Non-pigmented ciliary epithelial cell (primary cell): ENCODE measurements at regions not wholly inside any gene's neighbourhood (a gene's known extent, or its start where the extent isn't known, plus 50 kb on each side); places are given as distances from the start of the nearest gene placed in this dataset.
"Not testable (repeated sequence)": the region's sequence is repeated elsewhere in the genome, so short reads cannot be mapped to it uniquely, and the experiment has no call there.

Experiments used
- DNase-seq: peaks from one replicate; pipeline ENCODE4 v3.0.0-alpha.2; 2010; ENCODE audit warnings: low read depth

DNA sequence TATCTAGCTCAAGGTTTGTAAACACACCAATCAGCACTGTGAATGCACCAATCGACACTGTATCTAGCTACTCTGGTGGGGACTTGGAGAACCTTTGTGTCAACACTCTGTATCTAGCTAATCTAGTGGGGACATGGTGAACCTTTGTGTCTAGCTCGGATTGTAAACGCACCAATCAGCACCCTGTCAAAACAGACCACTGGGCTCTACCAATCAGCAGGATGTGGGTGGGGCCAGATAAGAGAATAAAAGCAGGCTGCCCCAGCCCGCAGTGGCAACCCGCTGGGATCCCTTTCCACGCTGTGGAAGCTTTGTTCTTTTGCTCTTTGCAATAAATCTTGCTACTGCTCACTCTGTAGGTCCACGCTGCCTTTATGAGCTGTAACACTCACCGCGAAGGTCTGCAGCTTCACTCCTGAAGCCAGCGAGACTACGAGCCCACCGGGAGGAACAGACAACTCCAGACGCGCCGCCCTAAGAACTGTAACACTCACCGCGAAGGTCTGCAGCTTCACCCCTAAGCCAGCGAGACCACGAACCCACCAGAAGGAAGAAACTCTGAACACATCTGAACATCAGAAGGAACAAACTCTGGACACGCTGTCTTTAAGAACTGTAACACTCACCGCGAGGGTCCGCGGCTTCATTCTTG is 128.5 kb downstream of the MRPL14 start:
- DNase-seq = not testable (repeated sequence)

DNA sequence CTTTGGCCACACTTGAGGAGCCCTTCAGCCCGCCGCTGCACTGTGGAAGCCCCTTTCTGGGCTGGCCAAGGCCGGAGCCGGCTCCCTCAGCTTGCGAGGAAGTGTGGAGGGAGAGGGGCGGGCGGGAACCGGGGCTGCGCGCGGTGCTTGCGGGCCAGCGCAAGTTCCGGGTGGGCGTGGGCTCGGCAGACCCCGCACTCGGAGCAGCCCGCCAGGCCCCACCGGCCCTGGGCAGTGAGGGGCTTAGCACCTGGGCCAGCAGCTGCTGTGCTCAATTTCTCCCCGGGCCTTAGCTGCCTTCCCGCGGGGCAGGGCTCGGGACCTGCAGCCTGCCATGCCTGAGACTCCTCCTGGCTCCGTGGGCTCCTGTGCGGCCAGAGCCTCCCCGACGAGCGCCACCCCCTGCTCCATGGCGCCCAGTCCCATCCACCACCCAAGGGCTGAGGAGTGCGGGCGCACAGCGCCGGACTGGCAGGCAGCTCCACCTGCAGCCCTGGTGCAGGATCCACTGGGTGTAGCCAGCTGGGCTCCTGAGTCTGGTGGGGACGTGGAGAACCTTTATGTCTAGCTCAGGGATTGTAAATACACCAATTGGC is 129.2 kb downstream of the MRPL14 start:
- not testable (repeated sequence) for DNase-seq

DNA sequence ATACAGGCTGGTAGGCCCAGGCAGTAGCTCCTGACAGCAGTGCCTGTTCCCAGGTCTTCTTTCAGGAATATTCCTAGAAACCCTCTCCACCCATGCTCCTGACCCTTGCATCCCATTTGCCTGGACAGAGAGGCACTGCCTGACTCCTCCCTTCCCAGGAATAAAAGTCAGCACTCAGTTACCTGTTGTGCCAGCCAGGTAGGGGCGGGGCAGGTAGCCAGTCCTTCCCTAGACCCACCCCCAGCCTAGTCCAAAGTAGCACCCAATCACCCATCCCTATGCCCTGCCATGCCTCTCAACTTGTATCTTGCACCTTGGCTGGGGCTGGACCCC is 129.9 kb downstream of the MRPL14 start:
- DNase-seq = no peak

DNA sequence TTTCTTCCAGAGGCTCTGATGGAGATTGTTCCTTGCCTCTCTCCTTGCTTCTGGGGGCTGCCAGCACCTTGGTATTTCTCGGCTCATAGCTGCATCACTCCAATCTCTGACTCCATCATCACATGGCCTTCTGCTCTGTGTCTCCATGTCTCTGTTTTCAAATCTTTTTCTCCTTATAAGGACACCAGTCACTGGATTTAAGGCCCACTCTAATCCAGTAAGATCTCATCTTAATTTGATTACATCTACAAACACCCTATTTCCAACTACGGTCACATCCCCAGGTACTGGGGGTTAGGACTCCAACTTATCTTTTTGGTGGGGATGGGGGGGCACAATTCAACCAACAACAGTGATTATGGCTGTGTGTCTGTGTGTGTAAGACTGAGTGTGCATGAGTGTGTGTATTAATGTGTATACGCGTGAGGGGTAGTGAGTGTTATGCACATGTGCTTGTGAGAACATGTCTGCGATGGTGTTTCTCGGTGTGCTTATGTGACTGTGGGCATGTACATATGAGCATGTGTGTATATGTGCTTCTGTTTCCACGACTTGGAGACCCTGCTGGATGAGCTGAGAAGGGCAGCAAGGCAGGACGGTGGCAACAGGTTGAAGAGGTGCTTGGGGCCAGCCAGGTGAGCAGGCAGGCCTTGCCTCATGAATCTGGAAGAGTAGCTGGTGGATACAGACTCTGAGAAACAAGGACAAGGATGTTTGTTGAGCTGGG is 130.5 kb downstream of the MRPL14 start:
- DNase-seq = no peak

DNA sequence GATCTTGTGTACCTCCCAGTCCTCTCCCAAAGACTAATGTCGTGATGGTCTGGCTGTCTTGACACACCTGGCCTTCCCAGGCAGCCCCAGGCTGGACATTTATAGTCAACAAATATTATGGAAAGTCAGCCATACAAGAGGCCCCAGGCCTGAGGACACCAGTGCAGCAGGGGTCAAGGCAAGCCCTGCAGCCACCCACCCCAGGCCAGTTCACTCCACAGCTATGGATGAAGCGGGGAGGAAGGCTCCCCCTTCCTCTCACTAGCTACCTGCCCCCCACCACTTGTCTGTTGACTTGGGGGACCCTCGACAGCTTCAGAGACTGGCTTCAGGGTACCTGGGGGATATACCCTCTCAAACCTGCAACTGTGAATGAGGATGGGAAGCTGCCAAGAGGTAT is 132.1 kb downstream of the MRPL14 start:
- no peak for DNase-seq

DNA sequence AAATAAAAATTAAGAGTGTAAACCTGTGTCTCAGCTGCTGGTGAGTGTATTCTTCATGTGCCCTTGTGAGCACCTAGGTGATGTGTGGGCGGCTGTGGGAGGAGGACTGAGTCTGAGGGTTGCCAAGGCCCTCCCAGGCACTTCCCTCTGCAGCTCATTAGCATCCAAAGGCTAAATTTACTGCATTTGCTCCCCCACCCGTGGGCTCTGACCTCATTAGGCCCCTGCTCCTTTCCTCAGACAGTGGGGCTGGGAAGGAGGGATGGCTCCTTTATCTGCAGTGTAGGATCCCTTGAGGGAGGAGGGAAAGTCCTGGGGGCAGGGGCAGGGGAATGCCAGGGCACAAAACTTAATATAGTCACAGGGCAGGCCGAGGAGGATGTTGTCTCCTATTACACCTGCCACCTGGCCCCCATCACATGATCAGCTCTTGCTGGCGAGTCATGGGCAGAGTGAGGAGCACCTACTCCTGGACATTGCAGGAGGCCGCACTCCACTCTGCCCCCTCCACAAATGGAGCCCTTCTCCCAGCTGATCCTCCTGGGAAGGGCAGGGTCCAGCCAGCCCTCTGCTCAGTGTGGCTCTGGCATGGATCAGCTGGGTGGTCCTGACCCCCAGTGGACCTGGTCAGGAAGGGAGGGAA is 133.2 kb downstream of the MRPL14 start:
- DNase-seq = no peak

DNA sequence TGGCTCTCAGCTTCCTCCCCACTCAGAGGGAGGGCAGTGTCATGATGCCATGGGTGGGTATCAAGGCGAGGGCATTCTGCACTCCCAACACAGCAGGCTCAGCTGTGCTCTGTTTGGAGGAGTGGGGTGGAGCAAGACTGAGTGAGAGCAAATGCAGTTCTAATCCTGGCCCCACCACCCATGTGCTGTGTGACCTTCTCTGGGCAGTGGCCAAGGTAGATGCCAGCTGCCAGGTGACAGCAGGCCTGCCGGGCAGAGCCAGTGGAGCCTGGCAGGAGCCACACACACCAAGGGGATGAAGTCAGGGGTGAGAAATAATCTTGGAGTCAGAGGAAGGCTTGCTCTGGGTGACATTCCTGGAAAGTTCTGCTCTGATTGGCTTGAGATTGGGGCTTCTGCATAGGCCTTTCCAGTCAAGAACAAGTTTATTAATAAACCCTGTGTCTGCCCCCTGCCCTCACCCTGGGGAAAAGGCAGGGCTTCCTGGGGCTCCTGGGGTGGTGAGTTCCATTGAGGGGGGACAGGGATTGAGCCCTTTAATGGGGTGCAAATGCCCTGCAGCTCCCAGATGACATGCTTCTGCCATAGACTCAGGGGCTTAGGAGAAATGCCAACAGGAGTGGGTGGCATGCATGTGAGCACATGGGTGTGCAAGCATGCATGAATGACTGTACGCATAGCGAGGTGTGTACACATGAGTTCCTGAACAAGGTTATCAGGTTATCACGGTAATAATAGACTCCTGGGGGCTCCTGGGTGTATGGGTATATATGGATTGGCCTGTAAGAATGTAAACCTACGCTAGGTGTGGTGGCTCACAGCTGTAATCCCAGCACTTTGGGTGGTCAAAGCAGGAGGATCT is 134.2 kb downstream of the MRPL14 start:
- DNase-seq = no peak

DNA sequence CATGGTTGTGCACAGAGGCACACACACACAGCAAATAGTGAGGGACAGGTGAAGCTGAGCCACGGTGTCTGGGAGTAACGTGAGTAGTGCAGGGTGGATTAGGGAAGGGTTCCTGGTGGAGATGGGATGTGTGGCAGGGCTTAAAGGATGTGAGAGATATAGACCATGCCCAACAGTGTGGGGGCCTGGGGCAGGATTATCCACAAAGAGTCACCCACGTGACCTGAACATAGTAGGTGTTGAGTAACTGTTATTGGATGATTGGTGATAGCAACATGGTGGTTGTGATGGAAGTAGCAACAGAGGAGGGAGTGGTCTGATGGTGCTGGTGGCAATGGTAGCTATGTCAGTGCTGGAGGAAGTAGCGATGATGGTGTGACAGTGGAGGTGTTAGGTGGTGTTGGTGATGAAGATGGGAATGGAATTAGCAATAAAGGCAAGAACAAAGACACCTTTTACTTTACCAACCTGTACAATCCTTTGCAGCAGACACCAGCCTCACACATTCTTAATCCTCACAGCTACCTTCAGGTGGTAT is 135.1 kb downstream of the MRPL14 start:
- no peak for DNase-seq

DNA sequence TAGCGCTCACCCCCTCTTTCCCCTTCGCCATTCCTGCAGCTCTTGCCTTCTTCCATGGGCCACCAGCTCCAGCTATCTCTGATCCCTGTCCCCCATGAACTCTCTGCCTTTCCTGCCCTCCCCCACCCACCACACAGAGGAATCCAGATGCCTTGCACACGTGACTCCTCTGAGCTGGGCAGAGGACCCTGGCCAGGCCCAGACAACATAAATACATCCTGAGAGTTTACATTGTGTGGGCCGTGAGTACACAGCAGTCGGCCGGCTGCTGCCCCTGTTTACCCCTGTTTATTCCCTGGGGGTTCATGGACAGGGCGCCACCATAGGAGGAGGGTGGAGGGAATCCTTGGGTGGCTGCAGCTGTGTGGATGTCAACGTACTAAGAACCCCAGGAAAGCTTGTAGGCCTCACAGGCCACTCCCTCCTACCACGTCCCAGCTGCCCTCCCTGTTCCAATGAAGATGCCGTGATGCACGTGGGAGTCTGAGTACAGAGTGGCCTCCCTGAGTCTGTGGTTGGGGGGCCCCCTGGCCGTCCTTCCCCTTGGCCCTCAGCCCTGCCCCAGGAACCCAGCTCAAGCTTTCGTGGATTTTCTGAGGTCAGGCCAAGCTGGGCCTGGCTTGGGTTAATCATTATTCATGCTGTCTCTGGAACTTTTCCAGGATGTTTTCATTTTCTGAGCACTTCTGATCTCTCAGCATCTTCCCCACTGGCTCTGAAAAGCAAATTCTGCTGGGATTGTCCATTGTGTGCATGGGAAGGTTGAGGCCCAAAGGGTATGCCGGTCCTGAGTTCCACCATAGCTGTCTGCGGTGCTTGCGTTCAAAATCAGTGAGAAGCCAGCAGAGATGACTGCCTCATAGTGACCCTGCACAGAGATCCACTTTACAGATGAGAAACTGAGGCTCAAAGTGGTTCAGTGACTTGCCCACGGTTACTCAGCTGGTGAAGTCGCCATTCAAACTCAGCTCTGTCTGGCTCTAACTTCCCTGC is 136.3 kb downstream of the MRPL14 start:
- no peak for DNase-seq

DNA sequence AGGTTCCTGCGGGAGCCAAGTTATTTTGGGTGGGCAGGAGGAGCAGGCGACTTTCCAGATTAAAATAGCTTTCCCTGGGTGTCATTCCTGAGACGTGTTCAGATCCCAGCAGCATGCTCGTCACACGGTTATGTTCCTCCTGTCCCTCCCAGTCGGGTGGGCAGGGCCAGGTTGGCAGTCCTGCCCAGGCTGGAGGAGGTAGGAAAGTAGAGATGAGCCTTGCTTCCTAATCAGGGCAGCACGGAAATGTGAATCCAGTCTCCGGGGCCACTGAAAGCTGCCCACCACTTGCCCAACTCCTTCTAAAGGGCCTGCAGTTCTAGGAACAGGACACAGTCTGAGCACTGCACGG is 137.0 kb downstream of the MRPL14 start:
- DNase-seq = no peak

DNA sequence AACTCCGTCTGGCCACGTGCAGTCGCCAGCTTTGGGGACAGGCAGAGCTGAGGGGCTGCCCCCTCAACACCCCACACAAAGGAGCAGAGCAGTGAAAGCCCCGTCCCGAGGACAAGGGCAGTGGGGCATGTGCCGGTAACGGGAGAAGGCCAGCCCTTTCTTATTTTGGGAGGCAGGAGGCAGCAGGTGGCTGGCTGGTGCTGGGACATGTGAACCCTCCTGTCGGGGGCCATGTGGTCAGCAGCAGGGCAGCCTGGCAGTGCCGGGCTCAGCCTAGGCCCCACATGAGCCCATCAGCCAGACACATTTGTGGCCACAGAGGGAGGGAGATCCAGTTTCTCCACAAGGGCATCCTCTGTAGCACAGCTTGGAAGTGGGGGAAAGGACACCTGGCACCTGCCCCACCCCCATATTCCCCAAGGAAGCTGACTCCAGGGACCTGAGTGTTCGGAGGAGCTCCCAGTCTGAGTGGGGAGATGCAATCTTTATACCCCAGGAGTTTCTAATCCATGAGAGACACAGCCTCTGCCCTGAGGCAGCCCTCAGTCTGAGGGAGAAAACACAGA is 137.6 kb downstream of the MRPL14 start:
- DNase-seq = no peak

DNA sequence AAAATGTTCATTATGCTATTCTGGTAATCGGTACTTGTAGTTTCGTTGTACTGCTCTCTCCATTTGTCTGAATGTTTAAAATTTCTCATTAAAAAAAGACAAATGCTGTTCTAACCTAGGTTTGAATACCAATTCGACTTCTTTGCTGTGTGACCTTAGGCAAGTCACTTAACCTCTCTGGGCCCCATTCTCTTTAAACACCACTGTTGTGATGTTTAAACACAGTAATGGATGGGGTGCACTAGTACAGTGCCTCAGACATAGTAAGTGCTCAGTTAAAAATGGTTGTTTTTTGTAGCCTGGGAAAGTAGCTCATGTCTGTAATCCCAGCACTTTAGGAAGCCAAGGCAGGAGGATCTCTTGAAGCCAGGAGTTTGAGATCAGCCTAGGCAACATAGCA is 138.5 kb downstream of the MRPL14 start:
- no peak for DNase-seq

DNA sequence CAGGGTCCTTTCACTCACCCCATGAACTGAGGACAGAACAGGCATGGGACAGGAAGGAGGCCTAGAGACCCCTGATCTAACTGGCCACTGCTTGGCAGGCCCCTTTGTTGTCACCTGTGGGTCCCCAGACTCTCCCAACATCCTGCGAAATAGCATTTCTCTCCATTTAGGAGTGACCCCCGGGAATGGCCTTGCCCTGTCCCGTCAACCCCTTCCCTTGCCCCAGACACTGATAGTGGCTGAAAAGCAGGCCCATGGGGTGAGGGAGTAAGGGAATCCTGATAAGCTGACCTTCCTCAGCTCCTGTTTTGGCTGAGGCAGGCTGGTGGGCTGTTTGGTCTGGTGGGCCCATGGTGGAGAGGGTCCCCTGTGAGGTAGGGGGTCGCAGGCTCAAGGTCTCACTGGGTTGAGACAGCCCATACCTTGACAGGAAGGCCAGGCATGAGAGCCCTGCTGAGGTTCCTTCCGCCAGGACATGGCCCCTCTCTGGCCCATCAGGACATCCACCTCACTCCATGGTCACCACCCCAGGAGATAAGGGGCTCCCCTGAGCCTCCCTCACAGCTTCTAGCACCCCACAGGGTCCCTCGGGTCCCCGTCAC is 139.3 kb downstream of the MRPL14 start:
- DNase-seq = no peak

DNA sequence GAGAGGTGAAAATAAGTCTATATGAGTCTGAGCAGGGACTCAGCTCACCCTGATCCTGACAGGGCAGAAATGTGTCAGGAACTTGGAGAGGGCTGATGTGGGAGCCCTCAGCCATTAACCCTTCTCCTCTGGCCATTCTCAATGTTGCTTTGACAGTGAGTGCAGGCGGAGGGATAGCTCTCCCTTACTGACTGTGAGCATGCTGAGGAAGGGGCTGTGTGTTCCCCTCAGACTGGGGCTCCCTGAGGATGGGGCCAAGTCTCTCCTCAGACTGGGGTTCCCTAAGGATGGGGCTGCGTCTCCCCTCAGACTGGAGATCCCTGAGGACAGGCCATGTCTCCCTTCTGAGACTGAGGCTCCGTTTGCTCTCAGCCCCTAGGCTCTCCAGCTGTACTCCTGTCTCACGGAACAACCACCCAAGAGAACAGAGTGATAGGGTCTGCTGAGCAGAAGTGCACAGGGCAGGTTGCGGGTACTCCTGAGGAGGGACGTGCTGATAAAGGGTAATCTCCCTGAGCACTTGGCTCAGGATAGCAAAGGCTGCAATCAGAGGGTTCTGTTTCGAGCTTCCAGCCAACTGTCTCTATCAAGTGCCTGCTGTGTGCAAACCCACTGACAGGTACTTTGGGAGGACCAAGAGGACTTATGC is 141.0 kb downstream of the MRPL14 start:
- DNase-seq = no peak

DNA sequence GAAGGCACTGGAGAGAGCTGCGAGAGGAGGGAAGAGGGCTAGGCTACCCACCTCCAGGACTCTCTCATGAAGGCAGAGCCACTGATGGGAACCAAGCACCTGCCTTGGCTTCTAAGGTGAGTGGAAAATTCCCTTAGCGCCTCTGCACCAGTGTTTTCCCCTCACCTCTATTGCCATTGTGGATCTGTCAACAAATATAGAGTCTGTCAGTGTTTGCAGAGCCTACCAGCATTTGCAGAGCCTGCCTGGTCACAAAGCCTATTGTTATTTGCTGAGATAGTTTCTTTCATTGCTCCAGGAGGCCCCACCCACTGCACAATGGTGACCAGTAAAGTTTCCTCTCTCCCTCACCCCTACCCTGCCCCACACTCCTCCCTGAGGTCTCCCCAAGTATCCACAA is 141.9 kb downstream of the MRPL14 start:
- no peak for DNase-seq

DNA sequence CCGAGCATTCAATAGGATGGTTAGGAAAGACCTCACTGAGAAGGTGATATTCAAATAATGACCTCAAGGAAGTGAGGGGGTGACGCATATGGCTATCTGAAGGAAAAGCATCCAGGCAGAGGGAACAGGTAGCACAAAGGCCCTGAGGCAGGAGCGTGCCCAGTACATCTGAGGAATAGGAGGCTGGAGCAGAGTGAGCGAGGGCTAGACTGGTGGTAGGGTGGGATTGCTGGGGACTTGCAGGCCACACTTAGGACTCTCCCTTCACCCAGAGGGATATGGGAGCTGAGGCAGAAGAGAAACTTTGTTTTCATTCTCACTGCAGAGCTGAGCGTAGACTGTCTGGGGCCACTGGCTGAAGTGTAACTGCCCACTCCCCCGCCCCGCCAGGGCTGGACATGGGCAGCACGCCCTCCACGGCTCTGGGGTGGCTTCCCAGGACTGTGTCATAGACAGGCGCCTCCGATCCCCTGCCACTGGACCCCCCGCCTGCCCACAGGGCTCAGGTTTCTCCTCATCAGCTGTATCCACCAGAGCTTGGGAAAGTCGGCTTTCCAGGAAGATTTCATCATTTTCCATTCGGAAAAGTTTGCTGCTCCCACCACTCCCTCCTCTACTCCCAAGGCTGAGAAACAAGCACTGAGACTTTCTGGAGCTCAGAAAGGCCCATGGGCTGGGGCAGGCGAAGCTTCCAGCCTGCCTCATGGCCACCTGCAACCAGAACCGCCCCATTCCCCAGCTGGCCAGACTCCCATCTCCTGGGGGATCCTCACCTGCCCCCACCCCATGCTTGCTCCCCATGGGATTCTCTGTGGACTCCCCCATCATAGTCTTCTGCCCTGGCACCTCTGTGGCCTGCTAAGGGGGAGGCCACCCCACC is 142.6 kb downstream of the MRPL14 start:
- DNase-seq = no peak

DNA sequence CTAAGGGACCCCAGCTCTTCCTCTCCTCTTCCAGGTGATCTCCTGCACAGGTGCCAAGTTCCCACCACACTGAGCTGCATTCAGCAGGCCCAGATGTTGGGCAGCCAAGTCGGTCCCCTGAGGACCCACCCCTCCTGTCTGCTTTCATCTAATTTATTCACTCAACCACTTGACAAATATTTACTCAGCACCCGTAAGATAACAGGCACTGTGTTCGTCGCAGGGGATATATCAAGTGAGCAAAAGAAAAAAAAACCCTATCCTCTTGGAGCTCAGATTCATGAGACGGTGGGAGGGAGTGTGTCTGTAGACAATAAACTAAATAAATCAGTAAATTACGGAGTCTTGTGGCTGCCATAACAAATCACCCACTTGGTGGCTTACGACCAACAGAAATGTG is 143.6 kb downstream of the MRPL14 start:
- DNase-seq = no peak

DNA sequence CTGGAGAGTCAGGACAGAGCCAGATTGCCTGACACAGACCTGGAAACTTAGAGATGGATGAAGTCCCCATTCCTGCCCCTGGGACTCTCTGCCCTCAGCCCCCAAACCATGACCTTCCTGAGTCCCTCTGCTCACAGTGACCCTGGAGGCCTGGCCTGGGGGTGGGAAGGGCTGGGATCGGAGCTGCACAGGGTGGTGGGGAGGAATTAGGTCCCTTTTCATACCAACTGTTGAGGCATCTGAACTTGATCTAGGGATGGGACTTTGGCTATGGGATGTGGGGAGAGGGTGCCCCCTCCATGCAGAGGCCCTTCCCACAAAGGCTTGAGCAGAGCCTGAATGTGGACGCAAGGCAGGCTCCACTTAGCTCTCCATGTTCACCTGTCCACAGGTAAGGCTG is 144.1 kb downstream of the MRPL14 start:
- DNase-seq = no peak
